ENCODE measurements at regions not wholly inside any gene's neighbourhood (a gene's known extent, or its start where the extent isn't known, plus 50 kb on each side); places are given as distances from the start of the nearest gene placed in this dataset.
A peak's percentile ranks its signal among the peaks of the same experiment; 100 is the strongest.

DNA sequence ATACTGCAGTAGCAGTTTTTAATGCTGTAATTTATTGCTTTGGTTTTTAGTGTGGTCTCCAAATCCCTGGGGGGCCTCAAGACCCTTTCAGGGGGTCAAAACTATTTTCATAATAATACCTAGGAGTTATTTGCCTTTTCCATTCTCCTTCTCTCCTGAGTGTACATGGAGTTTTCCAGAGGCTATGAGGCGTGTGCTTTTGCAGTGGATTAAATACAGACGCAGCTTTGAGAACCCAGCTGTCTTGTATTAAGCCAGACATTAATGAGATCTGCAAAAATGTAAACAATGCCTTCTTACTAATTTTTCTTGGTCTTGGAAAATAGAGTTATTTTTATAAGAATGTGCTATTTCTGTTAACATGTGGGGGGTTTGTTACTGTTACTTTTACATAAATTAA, 68.6 kb downstream of the SLC25A47 start (continued):
- TF ChIP-seq, protein P1, sequence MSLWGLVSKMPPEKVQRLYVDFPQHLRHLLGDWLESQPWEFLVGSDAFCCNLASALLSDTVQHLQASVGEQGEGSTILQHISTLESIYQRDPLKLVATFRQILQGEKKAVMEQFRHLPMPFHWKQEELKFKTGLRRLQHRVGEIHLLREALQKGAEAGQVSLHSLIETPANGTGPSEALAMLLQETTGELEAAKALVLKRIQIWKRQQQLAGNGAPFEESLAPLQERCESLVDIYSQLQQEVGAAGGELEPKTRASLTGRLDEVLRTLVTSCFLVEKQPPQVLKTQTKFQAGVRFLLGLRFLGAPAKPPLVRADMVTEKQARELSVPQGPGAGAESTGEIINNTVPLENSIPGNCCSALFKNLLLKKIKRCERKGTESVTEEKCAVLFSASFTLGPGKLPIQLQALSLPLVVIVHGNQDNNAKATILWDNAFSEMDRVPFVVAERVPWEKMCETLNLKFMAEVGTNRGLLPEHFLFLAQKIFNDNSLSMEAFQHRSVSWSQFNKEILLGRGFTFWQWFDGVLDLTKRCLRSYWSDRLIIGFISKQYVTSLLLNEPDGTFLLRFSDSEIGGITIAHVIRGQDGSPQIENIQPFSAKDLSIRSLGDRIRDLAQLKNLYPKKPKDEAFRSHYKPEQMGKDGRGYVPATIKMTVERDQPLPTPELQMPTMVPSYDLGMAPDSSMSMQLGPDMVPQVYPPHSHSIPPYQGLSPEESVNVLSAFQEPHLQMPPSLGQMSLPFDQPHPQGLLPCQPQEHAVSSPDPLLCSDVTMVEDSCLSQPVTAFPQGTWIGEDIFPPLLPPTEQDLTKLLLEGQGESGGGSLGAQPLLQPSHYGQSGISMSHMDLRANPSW (CRISPR knock-in tag; conservative IDR thresholded peaks at IDR 0.05; ENCODE audit: low read depth), result no peak
- no peak for TF ChIP-seq TCF7 (CRISPR knock-in tag; IDR thresholded peaks at IDR 0.05; ENCODE audit: low read depth)
- no peak for TF ChIP-seq GTF2I (CRISPR knock-in tag; conservative IDR thresholded peaks at IDR 0.05)

DNA sequence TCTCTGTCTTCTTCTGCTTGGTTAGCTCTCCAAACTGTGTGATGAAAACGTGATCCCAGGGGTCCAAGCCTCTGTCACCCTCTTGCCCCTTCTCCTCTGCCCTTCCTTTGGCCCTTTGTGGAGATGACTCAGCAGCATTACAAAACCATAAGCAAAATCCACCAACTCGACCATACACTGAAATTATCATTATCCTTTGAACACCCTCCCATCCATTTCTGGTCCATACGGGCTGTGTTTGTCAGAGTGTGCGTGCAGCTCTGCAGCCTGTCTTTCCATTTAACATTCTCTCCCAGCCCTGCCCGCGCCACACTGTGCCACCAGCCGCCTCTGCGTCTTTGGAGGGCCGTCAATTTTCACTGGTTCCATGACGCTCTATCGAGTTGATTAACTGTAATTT, 69.2 kb downstream of the SLC25A47 start:
- no peaks in the 10 kb centered on the region for H3K27me3 Mint-ChIP-seq (ENCODE audit: low read depth)
- DNase-seq (ENCODE audit: low spot score) (no peak), ATAC-seq (no peak)
- H3K9me3 Mint-ChIP-seq, result no peaks in the 10 kb centered on the region
- no peaks in the 10 kb centered on the region for H3K36me3 Mint-ChIP-seq
- TF ChIP-seq ATF1 (CRISPR knock-in tag; IDR thresholded peaks at IDR 0.05), result no peak
- TF ChIP-seq CREB1 (CRISPR knock-in tag; IDR thresholded peaks at IDR 0.05), result no peak
- TF ChIP-seq EMX1 (CRISPR knock-in tag; IDR thresholded peaks at IDR 0.05), result no peak
- TF ChIP-seq, protein P2, sequence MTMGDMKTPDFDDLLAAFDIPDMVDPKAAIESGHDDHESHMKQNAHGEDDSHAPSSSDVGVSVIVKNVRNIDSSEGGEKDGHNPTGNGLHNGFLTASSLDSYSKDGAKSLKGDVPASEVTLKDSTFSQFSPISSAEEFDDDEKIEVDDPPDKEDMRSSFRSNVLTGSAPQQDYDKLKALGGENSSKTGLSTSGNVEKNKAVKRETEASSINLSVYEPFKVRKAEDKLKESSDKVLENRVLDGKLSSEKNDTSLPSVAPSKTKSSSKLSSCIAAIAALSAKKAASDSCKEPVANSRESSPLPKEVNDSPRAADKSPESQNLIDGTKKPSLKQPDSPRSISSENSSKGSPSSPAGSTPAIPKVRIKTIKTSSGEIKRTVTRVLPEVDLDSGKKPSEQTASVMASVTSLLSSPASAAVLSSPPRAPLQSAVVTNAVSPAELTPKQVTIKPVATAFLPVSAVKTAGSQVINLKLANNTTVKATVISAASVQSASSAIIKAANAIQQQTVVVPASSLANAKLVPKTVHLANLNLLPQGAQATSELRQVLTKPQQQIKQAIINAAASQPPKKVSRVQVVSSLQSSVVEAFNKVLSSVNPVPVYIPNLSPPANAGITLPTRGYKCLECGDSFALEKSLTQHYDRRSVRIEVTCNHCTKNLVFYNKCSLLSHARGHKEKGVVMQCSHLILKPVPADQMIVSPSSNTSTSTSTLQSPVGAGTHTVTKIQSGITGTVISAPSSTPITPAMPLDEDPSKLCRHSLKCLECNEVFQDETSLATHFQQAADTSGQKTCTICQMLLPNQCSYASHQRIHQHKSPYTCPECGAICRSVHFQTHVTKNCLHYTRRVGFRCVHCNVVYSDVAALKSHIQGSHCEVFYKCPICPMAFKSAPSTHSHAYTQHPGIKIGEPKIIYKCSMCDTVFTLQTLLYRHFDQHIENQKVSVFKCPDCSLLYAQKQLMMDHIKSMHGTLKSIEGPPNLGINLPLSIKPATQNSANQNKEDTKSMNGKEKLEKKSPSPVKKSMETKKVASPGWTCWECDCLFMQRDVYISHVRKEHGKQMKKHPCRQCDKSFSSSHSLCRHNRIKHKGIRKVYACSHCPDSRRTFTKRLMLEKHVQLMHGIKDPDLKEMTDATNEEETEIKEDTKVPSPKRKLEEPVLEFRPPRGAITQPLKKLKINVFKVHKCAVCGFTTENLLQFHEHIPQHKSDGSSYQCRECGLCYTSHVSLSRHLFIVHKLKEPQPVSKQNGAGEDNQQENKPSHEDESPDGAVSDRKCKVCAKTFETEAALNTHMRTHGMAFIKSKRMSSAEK (CRISPR knock-in tag; IDR thresholded peaks at IDR 0.05; ENCODE audit: borderline replicate concordance), result no peak
- no peak for TF ChIP-seq ZNF423 (CRISPR knock-in tag; IDR thresholded peaks at IDR 0.05)
- H3K27ac Mint-ChIP-seq, result no peak overlapping the region; the same call in 1 of the 2 replicates
- peaks cover 30% of the 10 kb centered on the region for H3K4me1 Mint-ChIP-seq
- POLR2A ChIA-PET, result no interaction called here
- CTCF ChIA-PET, result interaction anchor here (0.8 to 1.8 kb wide), 3 partner anchors 9 to 253 kb away, joined by 3 to 7 read pairs (median 3); no protein-coding TSS in a partner anchor
- H3K4me3 Mint-ChIP-seq, result no peak overlapping the region

DNA sequence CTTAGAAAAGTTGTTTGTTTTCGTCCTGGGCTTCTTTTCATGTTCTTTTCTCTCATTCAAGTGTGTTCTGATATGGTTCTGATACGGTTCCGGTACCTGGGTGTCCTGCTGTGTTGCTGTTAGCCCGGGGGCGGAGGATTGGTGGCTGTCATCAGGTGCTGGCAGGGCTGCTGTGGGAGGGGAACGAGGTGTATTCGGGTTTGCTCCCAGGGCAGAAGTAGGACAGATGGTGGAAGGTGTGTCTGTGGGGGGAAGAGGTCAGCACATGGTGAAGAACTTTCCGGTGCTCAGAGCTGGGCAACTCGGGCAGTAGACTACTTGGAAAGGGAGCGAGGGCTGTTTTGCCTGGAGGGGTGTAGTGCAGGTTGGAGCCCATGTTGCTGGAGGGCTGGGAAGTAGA, 70.2 kb downstream of the SLC25A47 start:
- no peaks in the 10 kb centered on the region for H3K9me3 Mint-ChIP-seq
- no peaks in the 10 kb centered on the region for H3K36me3 Mint-ChIP-seq
- DNase-seq (ENCODE audit: low spot score) (no peak), ATAC-seq (no peak)
- POLR2A ChIA-PET, result no interaction called here
- peaks cover 37% of the 10 kb centered on the region for H3K4me1 Mint-ChIP-seq
- TF ChIP-seq FOXJ3 (CRISPR knock-in tag; IDR thresholded peaks at IDR 0.05; ENCODE audit: borderline replicate concordance) (no peak), TP53 (CRISPR knock-in tag; IDR thresholded peaks at IDR 0.05) (no peak), RORB (CRISPR knock-in tag; IDR thresholded peaks at IDR 0.05) (no peak), TCF7 (CRISPR knock-in tag; IDR thresholded peaks at IDR 0.05; ENCODE audit: low read depth) (no peak), ZNF416 (CRISPR knock-in tag; IDR thresholded peaks at IDR 0.05) (no peak), ZNF138 (CRISPR knock-in tag; conservative IDR thresholded peaks at IDR 0.05) (no peak), CBFB (CRISPR knock-in tag; IDR thresholded peaks at IDR 0.05; ENCODE audit: low read depth) (no peak), SMAD3 (CRISPR knock-in tag; IDR thresholded peaks at IDR 0.05; ENCODE audit: borderline replicate concordance) (no peak)
- TF ChIP-seq, protein P3, sequence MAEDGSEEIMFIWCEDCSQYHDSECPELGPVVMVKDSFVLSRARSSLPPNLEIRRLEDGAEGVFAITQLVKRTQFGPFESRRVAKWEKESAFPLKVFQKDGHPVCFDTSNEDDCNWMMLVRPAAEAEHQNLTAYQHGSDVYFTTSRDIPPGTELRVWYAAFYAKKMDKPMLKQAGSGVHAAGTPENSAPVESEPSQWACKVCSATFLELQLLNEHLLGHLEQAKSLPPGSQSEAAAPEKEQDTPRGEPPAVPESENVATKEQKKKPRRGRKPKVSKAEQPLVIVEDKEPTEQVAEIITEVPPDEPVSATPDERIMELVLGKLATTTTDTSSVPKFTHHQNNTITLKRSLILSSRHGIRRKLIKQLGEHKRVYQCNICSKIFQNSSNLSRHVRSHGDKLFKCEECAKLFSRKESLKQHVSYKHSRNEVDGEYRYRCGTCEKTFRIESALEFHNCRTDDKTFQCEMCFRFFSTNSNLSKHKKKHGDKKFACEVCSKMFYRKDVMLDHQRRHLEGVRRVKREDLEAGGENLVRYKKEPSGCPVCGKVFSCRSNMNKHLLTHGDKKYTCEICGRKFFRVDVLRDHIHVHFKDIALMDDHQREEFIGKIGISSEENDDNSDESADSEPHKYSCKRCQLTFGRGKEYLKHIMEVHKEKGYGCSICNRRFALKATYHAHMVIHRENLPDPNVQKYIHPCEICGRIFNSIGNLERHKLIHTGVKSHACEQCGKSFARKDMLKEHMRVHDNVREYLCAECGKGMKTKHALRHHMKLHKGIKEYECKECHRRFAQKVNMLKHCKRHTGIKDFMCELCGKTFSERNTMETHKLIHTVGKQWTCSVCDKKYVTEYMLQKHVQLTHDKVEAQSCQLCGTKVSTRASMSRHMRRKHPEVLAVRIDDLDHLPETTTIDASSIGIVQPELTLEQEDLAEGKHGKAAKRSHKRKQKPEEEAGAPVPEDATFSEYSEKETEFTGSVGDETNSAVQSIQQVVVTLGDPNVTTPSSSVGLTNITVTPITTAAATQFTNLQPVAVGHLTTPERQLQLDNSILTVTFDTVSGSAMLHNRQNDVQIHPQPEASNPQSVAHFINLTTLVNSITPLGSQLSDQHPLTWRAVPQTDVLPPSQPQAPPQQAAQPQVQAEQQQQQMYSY (CRISPR knock-in tag; IDR thresholded peaks at IDR 0.05), result no peak
- TF ChIP-seq, protein P4, sequence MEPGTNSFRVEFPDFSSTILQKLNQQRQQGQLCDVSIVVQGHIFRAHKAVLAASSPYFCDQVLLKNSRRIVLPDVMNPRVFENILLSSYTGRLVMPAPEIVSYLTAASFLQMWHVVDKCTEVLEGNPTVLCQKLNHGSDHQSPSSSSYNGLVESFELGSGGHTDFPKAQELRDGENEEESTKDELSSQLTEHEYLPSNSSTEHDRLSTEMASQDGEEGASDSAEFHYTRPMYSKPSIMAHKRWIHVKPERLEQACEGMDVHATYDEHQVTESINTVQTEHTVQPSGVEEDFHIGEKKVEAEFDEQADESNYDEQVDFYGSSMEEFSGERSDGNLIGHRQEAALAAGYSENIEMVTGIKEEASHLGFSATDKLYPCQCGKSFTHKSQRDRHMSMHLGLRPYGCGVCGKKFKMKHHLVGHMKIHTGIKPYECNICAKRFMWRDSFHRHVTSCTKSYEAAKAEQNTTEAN (CRISPR knock-in tag; IDR thresholded peaks at IDR 0.05), result no peak
- CTCF ChIA-PET, result interaction anchor here (0.7 to 3.8 kb wide), 2 partner anchors 9 to 129 kb away, joined by 3 to 30 read pairs; no protein-coding TSS in a partner anchor
- peak overlapping the region; percentile 35; the same call in 1 of the 2 replicates for H3K27ac Mint-ChIP-seq
- H3K4me3 Mint-ChIP-seq, result no peak overlapping the region
- H3K27me3 Mint-ChIP-seq (ENCODE audit: low read depth), result no peaks in the 10 kb centered on the region
